BLaER1 treated with 17β-estradiol and CSF1 and Interleukin-3, amounts not matched to agents 10 nM and 100 nM (cell line): ENCODE measurements at regions not wholly inside any gene's neighbourhood (a gene's known extent, or its start where the extent isn't known, plus 50 kb on each side); places are given as distances from the start of the nearest gene placed in this dataset.

Experiments used
- H3K27ac ChIP-seq, 11 experiments: shearing (Covaris generic); formaldehyde crosslinking; 2 replicates each; pipeline ENCODE4 v1.8.1; 2022
- H3K27me3 ChIP-seq, 11 experiments: shearing (Covaris generic); formaldehyde crosslinking; 2 replicates each; pipeline ENCODE4 v1.8.1; 2022
- H3K36me3 ChIP-seq, 11 experiments: shearing (Covaris generic); formaldehyde crosslinking; 2 replicates each; pipeline ENCODE4 v1.8.1; 2022
- H3K4me1 ChIP-seq, 10 experiments: shearing (Covaris generic); formaldehyde crosslinking; 2 replicates each; pipeline ENCODE4 v1.8.1; 2022
- H3K4me2 ChIP-seq, 11 experiments: shearing (Covaris generic); formaldehyde crosslinking; 2 replicates each; pipeline ENCODE4 v1.8.1; 2022
- H3K4me3 ChIP-seq, 10 experiments: shearing (Covaris generic); formaldehyde crosslinking; 2 replicates each; pipeline ENCODE4 v1.8.1; 2022
- H3K9ac ChIP-seq, 11 experiments: shearing (Covaris generic); formaldehyde crosslinking; 2 replicates each; pipeline ENCODE4 v1.8.1; 2022
- H3K9me3 ChIP-seq, 11 experiments: shearing (Covaris generic); formaldehyde crosslinking; replicated peaks in 1 of 11; 2 replicates each; pipeline ENCODE4 v1.8.1; 2022
- H4K20me1 ChIP-seq, 11 experiments: shearing (Covaris generic); formaldehyde crosslinking; 2 replicates each; pipeline ENCODE4 v1.8.1; 2022
- Cebpa-rat ChIP-seq, 11 experiments: shearing (Covaris generic); IDR thresholded peaks; 2 replicates each; pipeline ENCODE4 v1.8.1; 2022

- Histone ChIP-seq H3K27me3 (no peaks in the 10 kb centered on the region), H3K36me3 (no peaks in the 10 kb centered on the region), H3K4me1 (peaks cover 3 to 36% (median 31%) of the 10 kb centered on the region in 10 experiments; a peak in 16 of 20 replicates), H3K9me3 (peaks cover 0 to 24% (median 10%) of the 10 kb centered on the region in 11 experiments; a peak in 10 of 22 replicates), H3K4me3 (no peak overlapping the region), H4K20me1 (no peaks in the 10 kb centered on the region), H3K9ac (no peak overlapping the region), H3K27ac (no peak overlapping the region), H3K4me2 (no peak overlapping the region)
- TF ChIP-seq Cebpa-rat (IDR thresholded peaks at IDR 0.05) = no peak
These were observed 96.5 kb upstream of the NLRP1 start for GRCh38 chr17:5680766-5681165.

GRCh38 chr17:5683241-5683640 is 98.9 kb upstream of the NLRP1 start:
- Histone ChIP-seq H3K9me3 (peaks cover 0 to 25% (median 12%) of the 10 kb centered on the region in 11 experiments; a peak in 10 of 22 replicates), H3K4me2 (no peak overlapping the region), H3K27ac (no peak overlapping the region), H3K4me3 (no peak overlapping the region), H3K36me3 (no peaks in the 10 kb centered on the region), H4K20me1 (no peaks in the 10 kb centered on the region), H3K27me3 (no peaks in the 10 kb centered on the region), H3K9ac (no peak overlapping the region), H3K4me1 (peaks cover 0 to 11% (median 7%) of the 10 kb centered on the region in 10 experiments; a peak in 15 of 20 replicates)
- TF ChIP-seq Cebpa-rat (IDR thresholded peaks at IDR 0.05) = no peak

- Histone ChIP-seq H3K9me3 (peaks cover 0 to 10% (median 4%) of the 10 kb centered on the region in 11 experiments; a peak in 6 of 22 replicates), H3K9ac (no peak overlapping the region), H3K4me1 (no peaks in the 10 kb centered on the region), H3K27ac (no peak overlapping the region), H3K4me2 (no peak overlapping the region), H4K20me1 (no peaks in the 10 kb centered on the region), H3K36me3 (no peaks in the 10 kb centered on the region), H3K4me3 (no peak overlapping the region), H3K27me3 (no peaks in the 10 kb centered on the region)
- TF ChIP-seq Cebpa-rat (IDR thresholded peaks at IDR 0.05) = no peak
These were observed 101.8 kb upstream of the NLRP1 start for GRCh38 chr17:5686074-5686635.

GRCh38 chr17:5687646-5688045 is 103.3 kb upstream of the NLRP1 start:
- Histone ChIP-seq H3K36me3 (no peaks in the 10 kb centered on the region), H3K4me3 (no peak overlapping the region), H3K9me3 (peaks cover 0 to 10% (median 4%) of the 10 kb centered on the region in 11 experiments; a peak in 6 of 22 replicates), H4K20me1 (no peaks in the 10 kb centered on the region), H3K27ac (no peak overlapping the region), H3K27me3 (no peaks in the 10 kb centered on the region), H3K4me2 (no peak overlapping the region), H3K9ac (no peak overlapping the region), H3K4me1 (no peaks in the 10 kb centered on the region)
- no peak for TF ChIP-seq Cebpa-rat (IDR thresholded peaks at IDR 0.05)

GRCh38 chr17:5693821-5694220 is 109.5 kb upstream of the NLRP1 start:
- Histone ChIP-seq H3K27me3 (no peaks in the 10 kb centered on the region), H4K20me1 (no peaks in the 10 kb centered on the region), H3K4me2 (peak overlapping the region in 1 of 11 experiments; percentile 3; a peak in 1 of 22 replicates), H3K4me1 (peaks cover 0 to 14% (median 3%) of the 10 kb centered on the region in 10 experiments; a peak in 9 of 20 replicates), H3K9ac (no peak overlapping the region), H3K27ac (no peak overlapping the region), H3K4me3 (no peak overlapping the region), H3K36me3 (no peaks in the 10 kb centered on the region), H3K9me3 (peaks cover 0 to 2% (median 0%) of the 10 kb centered on the region in 11 experiments; a peak in 1 of 22 replicates)
- no peak for TF ChIP-seq Cebpa-rat (IDR thresholded peaks at IDR 0.05)

- H4K20me1 ChIP-seq = no peaks in the 10 kb centered on the region
- no peak overlapping the region for H3K4me3 ChIP-seq
- no peak overlapping the region for H3K27ac ChIP-seq
- no peaks in the 10 kb centered on the region for H3K36me3 ChIP-seq
- peaks cover 0 to 5% (median 0%) of the 10 kb centered on the region in 11 experiments; a peak in 1 of 22 replicates for H3K9me3 ChIP-seq
- H3K27me3 ChIP-seq = no peaks in the 10 kb centered on the region
- no peak for TF ChIP-seq Cebpa-rat (IDR thresholded peaks at IDR 0.05)
- H3K4me2 ChIP-seq = peak overlapping the region in 3 of 11 experiments; percentile 8 to 27 (median 18); a peak in 2 of 22 replicates
- no peak overlapping the region for H3K9ac ChIP-seq
- H3K4me1 ChIP-seq = peaks cover 0 to 14% (median 3%) of the 10 kb centered on the region in 10 experiments; a peak in 9 of 20 replicates
These were observed 110.2 kb upstream of the NLRP1 start for GRCh38 chr17:5694551-5694950.

- H3K4me3 ChIP-seq = no peak overlapping the region
- no peak overlapping the region for H3K9ac ChIP-seq
- no peaks in the 10 kb centered on the region for H3K27me3 ChIP-seq
- peaks cover 0 to 5% (median 0%) of the 10 kb centered on the region in 11 experiments; a peak in 1 of 22 replicates for H3K9me3 ChIP-seq
- no peak overlapping the region for H3K27ac ChIP-seq
- no peak overlapping the region for H3K4me2 ChIP-seq
- H4K20me1 ChIP-seq = no peaks in the 10 kb centered on the region
- TF ChIP-seq Cebpa-rat (IDR thresholded peaks at IDR 0.05) = no peak
- no peaks in the 10 kb centered on the region for H3K36me3 ChIP-seq
- peaks cover 0 to 20% (median 3%) of the 10 kb centered on the region in 10 experiments; a peak in 9 of 20 replicates for H3K4me1 ChIP-seq
These were observed 111.2 kb upstream of the NLRP1 start for GRCh38 chr17:5695480-5695879.

GRCh38 chr17:5698959-5699358 is 114.7 kb upstream of the NLRP1 start:
- Histone ChIP-seq H4K20me1 (no peaks in the 10 kb centered on the region), H3K4me2 (no peak overlapping the region), H3K4me1 (peaks cover 0 to 15% (median 0%) of the 10 kb centered on the region in 10 experiments; a peak in 6 of 20 replicates), H3K27me3 (no peaks in the 10 kb centered on the region; a peak in 1 of 22 replicates), H3K9me3 (peaks cover 0 to 17% (median 0%) of the 10 kb centered on the region in 11 experiments; a peak in 5 of 22 replicates), H3K9ac (no peak overlapping the region), H3K36me3 (no peaks in the 10 kb centered on the region), H3K4me3 (no peak overlapping the region), H3K27ac (no peak overlapping the region)
- no peak for TF ChIP-seq Cebpa-rat (IDR thresholded peaks at IDR 0.05)

GRCh38 chr17:5699814-5700213 is 115.5 kb upstream of the NLRP1 start:
- no peak for TF ChIP-seq Cebpa-rat (IDR thresholded peaks at IDR 0.05)
- Histone ChIP-seq H3K4me3 (no peak overlapping the region), H3K9ac (no peak overlapping the region), H3K9me3 (peaks cover 0 to 17% (median 0%) of the 10 kb centered on the region in 11 experiments; a peak in 5 of 22 replicates), H4K20me1 (no peaks in the 10 kb centered on the region), H3K4me2 (peak overlapping the region in 2 of 11 experiments; percentile 6 to 27; a peak in 2 of 22 replicates), H3K27ac (no peak overlapping the region), H3K27me3 (no peaks in the 10 kb centered on the region; a peak in 1 of 22 replicates), H3K4me1 (peaks cover 0 to 10% (median 0%) of the 10 kb centered on the region in 10 experiments; a peak in 4 of 20 replicates), H3K36me3 (no peaks in the 10 kb centered on the region)
